GM12878 (cell line): ENCODE measurements at regions not wholly inside any gene's neighbourhood (a gene's known extent, or its start where the extent isn't known, plus 50 kb on each side); places are given as distances from the start of the nearest gene placed in this dataset.

Experiments
- ATAC-seq: fragments of 200-7000 bp; cut with Tn5 transposase; 3 replicates; pipeline ENCODE4 v1.9.1; 2020; ENCODE audit warnings: mild to moderate bottlenecking, moderate library complexity
- BruUV-seq: library from RNA; stranded (reverse); fragments of 400-500 nt; replicated peaks from 2 replicates; lab custom pipeline; 2021; lab: Mats Ljungman, UMichigan
- CTCF ChIA-PET: fragments of 300-600 bp; sonication (Branson Sonifier 250); formaldehyde crosslinking; extraction: SDS; loops from one replicate; lab custom pipeline; 2021; ENCODE audit warnings: inconsistent platforms; lab: Yijun Ruan, JAX
- POLR2A ChIA-PET: fragments of 350-600 bp; formaldehyde crosslinking; extraction: SDS; loops from one replicate; lab custom pipeline; 2021; ENCODE audit warnings: inconsistent platforms; lab: Charles Lee
- RAD21 ChIA-PET: fragments of 300-600 bp; sonication (Branson Sonifier 250); formaldehyde crosslinking; loops from one replicate; lab custom pipeline; 2023; ENCODE audit warnings: antibody characterized with exemption; ENCODE audit not compliant: unreplicated experiment; lab: Charles Lee
- SMC1A ChIA-PET: fragments of 300-600 bp; sonication (Branson Sonifier 250); formaldehyde crosslinking; loops from one replicate; lab custom pipeline; 2023; ENCODE audit not compliant: unreplicated experiment, uncharacterized antibody; lab: Charles Lee
- DNase-seq: peaks from one replicate; pipeline ENCODE4 v3.0.0-alpha.2; 2011; ENCODE audit warnings: low read depth, low spot score
- FAIRE-seq: peaks from 3 replicates; lab custom pipeline; 2011; peaks lifted over from hg19 to GRCh38; lab: Jason Lieb, UNC
- H2AFZ ChIP-seq: 2 replicates; pipeline ENCODE4 v1.6.0; 2011; ENCODE audit warnings: low read depth, low read length, control low read depth; ENCODE audit not compliant: control insufficient read depth
- H3K27ac ChIP-seq: 2 replicates; pipeline ENCODE4 v1.5.1; 2011; ENCODE audit warnings: control low read depth; ENCODE audit not compliant: control insufficient read depth, insufficient read depth
- H3K27me3 ChIP-seq, 2 experiments: replicated peaks in 1 of 2; 2 replicates each; pipeline versions ENCODE4 v1.6.0 to v1.6.1; 2011; ENCODE audit warnings: low read length in 1 of 2; ENCODE audit not compliant: control insufficient read depth in 2 of 2, insufficient read depth in 2 of 2
- H3K36me3 ChIP-seq, 2 experiments: 2 replicates each; pipeline ENCODE4 v1.5.1; 2011; ENCODE audit warnings: low read length in 1 of 2; ENCODE audit not compliant: control insufficient read depth in 2 of 2, insufficient read depth in 2 of 2
- H3K4me1 ChIP-seq: 2 replicates; pipeline ENCODE4 v1.6.1; 2011; ENCODE audit warnings: mild to moderate bottlenecking, low read length, moderate library complexity, mixed read lengths; ENCODE audit not compliant: control insufficient read depth, insufficient read depth
- H3K4me2 ChIP-seq: 2 replicates; pipeline ENCODE4 v1.6.0; 2011; ENCODE audit warnings: control low read depth; ENCODE audit not compliant: control insufficient read depth, insufficient read depth
- H3K4me3 ChIP-seq: fragments of 200-600 bp; sonication (generic); 2 replicates; pipeline ENCODE4 v1.5.1; 2016
- H3K79me2 ChIP-seq: 2 replicates; pipeline ENCODE4 v1.6.0; 2011; ENCODE audit warnings: low read length; ENCODE audit not compliant: control insufficient read depth, insufficient read depth
- H3K9ac ChIP-seq: 2 replicates; pipeline ENCODE4 v1.8.0; 2011; ENCODE audit warnings: low read length, control low read depth, mixed read lengths; ENCODE audit not compliant: control insufficient read depth, insufficient read depth
- H3K9me3 ChIP-seq: replicated peaks from 3 replicates; pipeline ENCODE4 v1.5.1; 2011; ENCODE audit warnings: mild to moderate bottlenecking, low read length; ENCODE audit not compliant: control insufficient read depth, insufficient read depth
- H4K20me1 ChIP-seq: 2 replicates; pipeline ENCODE4 v1.6.0; 2011; ENCODE audit not compliant: control insufficient read depth, insufficient read depth
- BCL11A ChIP-seq: IDR thresholded peaks from 2 replicates; pipeline ENCODE4 v1.6.1; 2011; ENCODE audit warnings: low read depth, low read length
- BMI1 ChIP-seq: fragments of 450-650 bp; IDR thresholded peaks from 2 replicates; pipeline ENCODE4 v1.6.1; 2016; ENCODE audit warnings: mild to moderate bottlenecking, moderate library complexity, borderline replicate concordance
- CREB1 ChIP-seq: IDR thresholded peaks from 2 replicates; pipeline ENCODE4 v1.6.1; 2012; ENCODE audit warnings: low read depth, mild to moderate bottlenecking, inconsistent platforms
- CREM ChIP-seq: IDR thresholded peaks from 2 replicates; pipeline ENCODE4 v1.6.1; 2014; ENCODE audit warnings: antibody characterized with exemption, low read depth
- EED ChIP-seq: sonication (generic); IDR thresholded peaks from 2 replicates; pipeline ENCODE4 v1.6.1; 2016; ENCODE audit warnings: antibody characterized with exemption, low read depth
- GATAD2B ChIP-seq: fragments of 450-650 bp; conservative IDR thresholded peaks from 2 replicates; pipeline ENCODE4 v1.6.1; 2017; ENCODE audit warnings: low read depth, mild to moderate bottlenecking, moderate library complexity
- MYB ChIP-seq: fragments of 150-350 bp; IDR thresholded peaks from 2 replicates; pipeline ENCODE4 v1.6.1; 2014; ENCODE audit warnings: mild to moderate bottlenecking, low read depth, low read length, borderline replicate concordance
- POLR2A ChIP-seq: IDR thresholded peaks from 2 replicates; pipeline ENCODE4 v1.6.1; 2011; ENCODE audit warnings: low read depth, mild to moderate bottlenecking, low read length
- POLR2AphosphoS2 ChIP-seq: IDR thresholded peaks from 2 replicates; pipeline ENCODE4 v1.6.1; 2011; ENCODE audit warnings: low read depth, mild to moderate bottlenecking, low read length, improper control_type of control experiment, moderate library complexity
- SREBF2 ChIP-seq: IDR thresholded peaks from 2 replicates; pipeline ENCODE4 v1.6.1; 2012; ENCODE audit warnings: mild to moderate bottlenecking, low read length
- STAT1 ChIP-seq: fragments of 450-650 bp; conservative IDR thresholded peaks from 2 replicates; pipeline ENCODE4 v1.6.1; 2014; ENCODE audit warnings: antibody characterized with exemption, mild to moderate bottlenecking
- SUPT20H ChIP-seq: IDR thresholded peaks from 2 replicates; pipeline ENCODE4 v1.6.1; 2011; ENCODE audit warnings: low read depth, mild to moderate bottlenecking, low read length, moderate library complexity, borderline replicate concordance; ENCODE audit not compliant: control insufficient read depth
- TCF3 ChIP-seq: IDR thresholded peaks from 2 replicates; pipeline ENCODE4 v1.6.1; 2012; ENCODE audit warnings: low read depth, mild to moderate bottlenecking, low read length, borderline replicate concordance; ENCODE audit not compliant: insufficient read depth
- ZBED1 ChIP-seq: IDR thresholded peaks from 2 replicates; pipeline ENCODE4 v1.6.1; 2016; ENCODE audit warnings: borderline replicate concordance
- ZNF207 ChIP-seq: fragments of 450-650 bp; IDR thresholded peaks from 2 replicates; pipeline ENCODE4 v1.6.1; 2014; ENCODE audit warnings: antibody characterized with exemption, mild to moderate bottlenecking, borderline replicate concordance
- ZNF687 ChIP-seq: fragments of 450-650 bp; IDR thresholded peaks from 2 replicates; pipeline ENCODE4 v1.6.1; 2017; ENCODE audit warnings: mild to moderate bottlenecking, moderate library complexity
- WGBS: methylation state at CpG from one replicate; pipeline ENCODE4 v1.1.6; 2016; ENCODE audit warnings: low lambda C conversion rate; ENCODE audit not compliant: insufficient replicate concordance, insufficient coverage; ENCODE audit errors: missing lambda C conversion rate; 5-methylcytosine and 5-hydroxymethylcytosine counted together
- in situ Hi-C: fragments of 300-500 bp; cut with MboI; formaldehyde crosslinking; loops from 9 replicates; pipeline ENCODE4 v1.14.3; 2018; ENCODE audit warnings: mixed read lengths
- intact Hi-C: fragments of 100-400 bp; cut with micrococcal nuclease; formaldehyde crosslinking; loops from one replicate; pipeline ENCODE4 v1.14.2; 2022; ENCODE audit not compliant: unreplicated experiment
- TF ChIP-seq, protein P1 (sequence below): IDR thresholded peaks from 2 replicates; pipeline ENCODE4 v1.6.1; 2012; ENCODE audit warnings: low read depth, low read length, improper control_type of control experiment
- TF ChIP-seq, protein P2 (sequence below): fragments of 450-650 bp; IDR thresholded peaks from 2 replicates; pipeline ENCODE4 v1.6.1; 2017; ENCODE audit warnings: mild to moderate bottlenecking, low read depth, inconsistent platforms; ENCODE audit not compliant: poor library complexity, severe bottlenecking

- TF ChIP-seq, protein P1, sequence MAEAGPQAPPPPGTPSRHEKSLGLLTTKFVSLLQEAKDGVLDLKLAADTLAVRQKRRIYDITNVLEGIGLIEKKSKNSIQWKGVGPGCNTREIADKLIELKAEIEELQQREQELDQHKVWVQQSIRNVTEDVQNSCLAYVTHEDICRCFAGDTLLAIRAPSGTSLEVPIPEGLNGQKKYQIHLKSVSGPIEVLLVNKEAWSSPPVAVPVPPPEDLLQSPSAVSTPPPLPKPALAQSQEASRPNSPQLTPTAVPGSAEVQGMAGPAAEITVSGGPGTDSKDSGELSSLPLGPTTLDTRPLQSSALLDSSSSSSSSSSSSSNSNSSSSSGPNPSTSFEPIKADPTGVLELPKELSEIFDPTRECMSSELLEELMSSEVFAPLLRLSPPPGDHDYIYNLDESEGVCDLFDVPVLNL: no peak
- TF ChIP-seq CREM (no peak), ZNF687 (no peak), MYB (no peak), POLR2A (no peak)
Measured at GRCh38 chr17:79224476-79224875, 149.9 kb downstream of the ENGASE start (continued).

GRCh38 chr17:79223953-79224352 is 149.3 kb downstream of the ENGASE start:
- H3K36me3 ChIP-seq: no peaks in the 10 kb centered on the region
- no peak for FAIRE-seq
- CTCF ChIA-PET: no interaction called here
- no peak overlapping the region for H2AFZ ChIP-seq
- POLR2A ChIA-PET: no interaction called here
- 34% methylated on average over 8 of the region's 8 CpGs for WGBS
- H3K4me3 ChIP-seq: no peak overlapping the region
- no peaks in the 10 kb centered on the region for H3K79me2 ChIP-seq
- no peak for ATAC-seq
- no peak overlapping the region for H3K4me2 ChIP-seq
- no peaks in the 10 kb centered on the region for H3K4me1 ChIP-seq
- H4K20me1 ChIP-seq: no peaks in the 10 kb centered on the region
- peaks cover 2 to 3% of the 10 kb centered on the region in 2 experiments for H3K27me3 ChIP-seq
- in situ Hi-C loops (no loop called here), intact Hi-C loops (no loop called here)
- DNase-seq: no peak
- H3K27ac ChIP-seq: no peak overlapping the region
- no peak overlapping the region for H3K9ac ChIP-seq
- no TSS peak for BruUV-seq
- RAD21 ChIA-PET: no interaction called here
- SMC1A ChIA-PET: no interaction called here
- H3K9me3 ChIP-seq: no peaks in the 10 kb centered on the region
- no peak for TF ChIP-seq BMI1
- TF ChIP-seq CREB1: no peak
- TF ChIP-seq SREBF2: no peak
- no peak for TF ChIP-seq TCF3
- TF ChIP-seq BCL11A: no peak
- no peak for TF ChIP-seq GATAD2B
- TF ChIP-seq, protein P2, sequence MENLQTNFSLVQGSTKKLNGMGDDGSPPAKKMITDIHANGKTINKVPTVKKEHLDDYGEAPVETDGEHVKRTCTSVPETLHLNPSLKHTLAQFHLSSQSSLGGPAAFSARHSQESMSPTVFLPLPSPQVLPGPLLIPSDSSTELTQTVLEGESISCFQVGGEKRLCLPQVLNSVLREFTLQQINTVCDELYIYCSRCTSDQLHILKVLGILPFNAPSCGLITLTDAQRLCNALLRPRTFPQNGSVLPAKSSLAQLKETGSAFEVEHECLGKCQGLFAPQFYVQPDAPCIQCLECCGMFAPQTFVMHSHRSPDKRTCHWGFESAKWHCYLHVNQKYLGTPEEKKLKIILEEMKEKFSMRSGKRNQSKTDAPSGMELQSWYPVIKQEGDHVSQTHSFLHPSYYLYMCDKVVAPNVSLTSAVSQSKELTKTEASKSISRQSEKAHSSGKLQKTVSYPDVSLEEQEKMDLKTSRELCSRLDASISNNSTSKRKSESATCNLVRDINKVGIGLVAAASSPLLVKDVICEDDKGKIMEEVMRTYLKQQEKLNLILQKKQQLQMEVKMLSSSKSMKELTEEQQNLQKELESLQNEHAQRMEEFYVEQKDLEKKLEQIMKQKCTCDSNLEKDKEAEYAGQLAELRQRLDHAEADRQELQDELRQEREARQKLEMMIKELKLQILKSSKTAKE: no peak
- no peak for TF ChIP-seq SUPT20H
- TF ChIP-seq POLR2AphosphoS2: no peak
- no peak for TF ChIP-seq ZBED1
- no peak for TF ChIP-seq ZNF207
- TF ChIP-seq STAT1: no peak
- TF ChIP-seq EED: no peak
